ENCODE measurements at regions not wholly inside any gene's neighbourhood (a gene's known extent, or its start where the extent isn't known, plus 50 kb on each side); places are given as distances from the start of the nearest gene placed in this dataset.

GRCh38 chr6:140985679-140986275 is 1146.9 kb upstream of the GJE1 start:
- TF ChIP-seq, protein P1, sequence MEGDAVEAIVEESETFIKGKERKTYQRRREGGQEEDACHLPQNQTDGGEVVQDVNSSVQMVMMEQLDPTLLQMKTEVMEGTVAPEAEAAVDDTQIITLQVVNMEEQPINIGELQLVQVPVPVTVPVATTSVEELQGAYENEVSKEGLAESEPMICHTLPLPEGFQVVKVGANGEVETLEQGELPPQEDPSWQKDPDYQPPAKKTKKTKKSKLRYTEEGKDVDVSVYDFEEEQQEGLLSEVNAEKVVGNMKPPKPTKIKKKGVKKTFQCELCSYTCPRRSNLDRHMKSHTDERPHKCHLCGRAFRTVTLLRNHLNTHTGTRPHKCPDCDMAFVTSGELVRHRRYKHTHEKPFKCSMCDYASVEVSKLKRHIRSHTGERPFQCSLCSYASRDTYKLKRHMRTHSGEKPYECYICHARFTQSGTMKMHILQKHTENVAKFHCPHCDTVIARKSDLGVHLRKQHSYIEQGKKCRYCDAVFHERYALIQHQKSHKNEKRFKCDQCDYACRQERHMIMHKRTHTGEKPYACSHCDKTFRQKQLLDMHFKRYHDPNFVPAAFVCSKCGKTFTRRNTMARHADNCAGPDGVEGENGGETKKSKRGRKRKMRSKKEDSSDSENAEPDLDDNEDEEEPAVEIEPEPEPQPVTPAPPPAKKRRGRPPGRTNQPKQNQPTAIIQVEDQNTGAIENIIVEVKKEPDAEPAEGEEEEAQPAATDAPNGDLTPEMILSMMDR (IDR thresholded peaks at IDR 0.05; ENCODE audit: borderline replicate concordance, control extremely low read depth, extremely low read depth, insufficient read depth, missing control alignments): no peak
- in situ Hi-C loops (cut with MboI; ENCODE audit: low sequenced_read_pairs, unreplicated experiment): no loop called here
- no peak for DNase-seq (ENCODE audit: low spot score)

- DNase-seq (ENCODE audit: low spot score): no peak
- TF ChIP-seq, protein P1 (IDR thresholded peaks at IDR 0.05; ENCODE audit: borderline replicate concordance, control extremely low read depth, extremely low read depth, insufficient read depth, missing control alignments): no peak
- in situ Hi-C loops (cut with MboI; ENCODE audit: low sequenced_read_pairs, unreplicated experiment): no loop called here
Measured at GRCh38 chr6:140980265-140980887, 1152.3 kb upstream of the GJE1 start.

DNA sequence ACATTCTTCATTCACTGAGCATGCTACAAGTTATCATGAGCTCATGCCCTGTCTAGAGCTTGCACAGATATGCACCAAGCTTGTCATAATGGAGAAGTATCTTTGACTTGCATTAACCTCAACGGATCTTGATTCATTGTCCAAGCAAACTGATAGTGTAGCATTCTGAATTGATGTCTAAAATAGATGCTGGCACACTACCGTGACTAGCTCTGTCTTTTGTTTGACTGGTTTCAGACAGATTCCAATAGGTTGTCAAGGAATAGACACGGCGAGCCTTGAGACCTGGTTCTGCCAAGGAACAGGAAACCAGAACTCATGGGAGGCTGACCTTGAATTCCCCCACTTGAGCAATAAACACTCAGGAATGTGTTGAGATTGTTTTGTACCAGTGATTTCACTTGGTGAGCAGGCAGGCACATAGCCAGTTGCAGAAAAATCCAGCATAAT is 1153.1 kb upstream of the GJE1 start:
- no peak for DNase-seq (ENCODE audit: low spot score)
- TF ChIP-seq, protein P1 (IDR thresholded peaks at IDR 0.05; ENCODE audit: borderline replicate concordance, control extremely low read depth, extremely low read depth, insufficient read depth, missing control alignments): no peak

DNA sequence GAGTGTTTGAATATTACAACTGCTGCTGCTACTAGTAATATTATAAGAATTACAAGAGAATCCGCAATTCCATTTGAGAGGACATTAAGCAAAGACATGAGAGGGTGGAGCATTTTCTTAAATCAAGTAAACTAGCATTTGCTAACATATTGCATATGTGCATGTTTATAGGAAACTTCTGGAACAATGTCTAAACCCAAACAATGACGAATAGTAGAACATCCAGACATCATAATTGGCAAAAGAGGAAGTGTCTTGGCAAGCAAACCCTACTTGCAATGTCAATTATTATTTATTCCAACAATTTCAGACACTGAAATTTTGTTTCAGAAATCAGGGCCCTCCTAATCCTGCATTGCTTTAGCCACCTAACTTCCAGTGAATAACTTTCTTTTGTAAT is 1155.3 kb upstream of the GJE1 start:
- DNase-seq (ENCODE audit: low spot score): no peak
- TF ChIP-seq, protein P1 (IDR thresholded peaks at IDR 0.05; ENCODE audit: borderline replicate concordance, control extremely low read depth, extremely low read depth, insufficient read depth, missing control alignments): no peak
- in situ Hi-C loops (cut with MboI; ENCODE audit: low sequenced_read_pairs, unreplicated experiment): no loop called here

More for the DNA sequence above, 1153.1 kb upstream of the GJE1 start:
- in situ Hi-C loops (cut with MboI; ENCODE audit: low sequenced_read_pairs, unreplicated experiment): no loop called here

GRCh38 chr6:140976806-140977205 is 1155.9 kb upstream of the GJE1 start:
- no peak for DNase-seq (ENCODE audit: low spot score)
- TF ChIP-seq, protein P1 (IDR thresholded peaks at IDR 0.05; ENCODE audit: borderline replicate concordance, control extremely low read depth, extremely low read depth, insufficient read depth, missing control alignments): no peak
- in situ Hi-C loops (cut with MboI; ENCODE audit: low sequenced_read_pairs, unreplicated experiment): no loop called here

GRCh38 chr6:140970485-140970884 is 1162.2 kb upstream of the GJE1 start:
- TF ChIP-seq, protein P1 (IDR thresholded peaks at IDR 0.05; ENCODE audit: borderline replicate concordance, control extremely low read depth, extremely low read depth, insufficient read depth, missing control alignments): no peak
- no peak for DNase-seq (ENCODE audit: low spot score)
- in situ Hi-C loops (cut with MboI; ENCODE audit: low sequenced_read_pairs, unreplicated experiment): no loop called here
